ENCODE measurements at regions not wholly inside any gene's neighbourhood (a gene's known extent, or its start where the extent isn't known, plus 50 kb on each side); places are given as distances from the start of the nearest gene placed in this dataset.

GRCh38 chr4:44016570-44017421 lies 431.8 kb downstream of the KCTD8 start:
- TF ChIP-seq POLR2A (IDR thresholded peaks at IDR 0.05) (no peak), CTCF (IDR thresholded peaks at IDR 0.05) (no peak)
- no peaks in the 10 kb centered on the region for H3K27me3 ChIP-seq
- H3K4me1 ChIP-seq, result no peaks in the 10 kb centered on the region
- no peaks in the 10 kb centered on the region for H3K36me3 ChIP-seq
- intact Hi-C loops (cut with DNase I), result no loop called here
- no peak for DNase-seq
- no peak overlapping the region for H3K27ac ChIP-seq
- 94 to 96% methylated on average over 18 of the region's 18 CpGs for WGBS, 2 donors
- H3K9me3 ChIP-seq, result no peaks in the 10 kb centered on the region
- H3K4me3 ChIP-seq (replicated peaks in 1 of 3), result no peak overlapping the region

- Histone ChIP-seq H3K27me3 (no peaks in the 10 kb centered on the region), H3K27ac (no peak overlapping the region), H3K36me3 (no peaks in the 10 kb centered on the region), H3K9me3 (no peaks in the 10 kb centered on the region), H3K4me3 (replicated peaks in 1 of 3) (no peak overlapping the region), H3K4me1 (no peaks in the 10 kb centered on the region)
- DNase-seq, result no peak
- WGBS, 2 donors, result 93 to 100% methylated on average over 3 of the region's 3 CpGs
- TF ChIP-seq CTCF (IDR thresholded peaks at IDR 0.05), result no peak
- no peak for TF ChIP-seq POLR2A (IDR thresholded peaks at IDR 0.05)
- intact Hi-C loops (cut with DNase I), result no loop called here
Observed at GRCh38 chr4:44017422-44017739, 431.2 kb downstream of the KCTD8 start.

GRCh38 chr4:44019721-44020120 lies 428.9 kb downstream of the KCTD8 start:
- no peaks in the 10 kb centered on the region for H3K27me3 ChIP-seq
- WGBS, 2 donors, result 73 to 84% methylated on average over 1 of the region's 1 CpG
- intact Hi-C loops (cut with DNase I), result no loop called here

GRCh38 chr4:44025376-44026020 lies 423.1 kb downstream of the KCTD8 start:
- no peak for TF ChIP-seq CTCF (IDR thresholded peaks at IDR 0.05)

More at GRCh38 chr4:44019721-44020120, 428.9 kb downstream of the KCTD8 start:
- H3K27ac ChIP-seq, result no peak overlapping the region
- H3K4me1 ChIP-seq, result no peaks in the 10 kb centered on the region
- no peaks in the 10 kb centered on the region for H3K36me3 ChIP-seq
- no peaks in the 10 kb centered on the region for H3K9me3 ChIP-seq
- no peak for TF ChIP-seq CTCF (IDR thresholded peaks at IDR 0.05)
- no peak for TF ChIP-seq POLR2A (IDR thresholded peaks at IDR 0.05)
- no peak for DNase-seq
- H3K4me3 ChIP-seq (replicated peaks in 1 of 3), result no peak overlapping the region

GRCh38 chr4:44038811-44039210 lies 409.8 kb downstream of the KCTD8 start:
- DNase-seq, result no peak
- no peaks in the 10 kb centered on the region for H3K4me1 ChIP-seq
- H3K36me3 ChIP-seq, result no peaks in the 10 kb centered on the region
- intact Hi-C loops (cut with DNase I), result no loop called here
- TF ChIP-seq POLR2A (IDR thresholded peaks at IDR 0.05) (no peak), CTCF (IDR thresholded peaks at IDR 0.05) (no peak)
- H3K27ac ChIP-seq, result no peak overlapping the region
- H3K4me3 ChIP-seq (replicated peaks in 1 of 3), result no peak overlapping the region
- no peaks in the 10 kb centered on the region for H3K27me3 ChIP-seq
- H3K9me3 ChIP-seq, result no peaks in the 10 kb centered on the region
- 85 to 90% methylated on average over 2 of the region's 2 CpGs for WGBS, 2 donors

More at GRCh38 chr4:44025376-44026020, 423.1 kb downstream of the KCTD8 start:
- H3K36me3 ChIP-seq, result no peaks in the 10 kb centered on the region
- no peaks in the 10 kb centered on the region for H3K4me1 ChIP-seq
- 63 to 76% methylated on average over 3 of the region's 3 CpGs for WGBS, 2 donors
- DNase-seq, result no peak
- H3K27me3 ChIP-seq, result no peaks in the 10 kb centered on the region
- H3K27ac ChIP-seq, result no peak overlapping the region
- intact Hi-C loops (cut with DNase I), result no loop called here
- H3K4me3 ChIP-seq (replicated peaks in 1 of 3), result no peak overlapping the region
- no peaks in the 10 kb centered on the region for H3K9me3 ChIP-seq
